ENCODE measurements at regions not wholly inside any gene's neighbourhood (a gene's known extent, or its start where the extent isn't known, plus 50 kb on each side); places are given as distances from the start of the nearest gene placed in this dataset.

- no peak for DNase-seq
- no peaks in the 10 kb centered on the region for H3K36me3 ChIP-seq (replicated peaks; ENCODE audit: control insufficient read depth, insufficient read depth, low read length)
- no peaks in the 10 kb centered on the region; the same call in 1 of the 2 replicates for H3K27me3 ChIP-seq (ENCODE audit: control insufficient read depth, insufficient read depth, low read length)
- H3K4me3 ChIP-seq (ENCODE audit: insufficient read depth, low read depth, low read length), result no peak overlapping the region
These were observed 74.6 kb downstream of the TRIM42 start for GRCh38 chr3:140752499-140752898.

GRCh38 chr3:140753865-140754754 lies 76.2 kb downstream of the TRIM42 start:
- Histone ChIP-seq H3K4me3 (ENCODE audit: insufficient read depth, low read depth, low read length) (no peak overlapping the region), H3K36me3 (replicated peaks; ENCODE audit: control insufficient read depth, insufficient read depth, low read length) (no peaks in the 10 kb centered on the region), H3K27me3 (ENCODE audit: control insufficient read depth, insufficient read depth, low read length) (no peaks in the 10 kb centered on the region; the same call in 1 of the 2 replicates)
- DNase-seq, result peak; percentile 22

- Histone ChIP-seq H3K36me3 (replicated peaks; ENCODE audit: control insufficient read depth, insufficient read depth, low read length) (no peaks in the 10 kb centered on the region), H3K4me3 (ENCODE audit: insufficient read depth, low read depth, low read length) (no peak overlapping the region), H3K27me3 (ENCODE audit: control insufficient read depth, insufficient read depth, low read length) (no peaks in the 10 kb centered on the region)
- DNase-seq, result no peak
These were observed 77.1 kb downstream of the TRIM42 start for GRCh38 chr3:140754936-140755335.

- Histone ChIP-seq H3K27me3 (ENCODE audit: control insufficient read depth, insufficient read depth, low read length) (no peaks in the 10 kb centered on the region), H3K36me3 (replicated peaks; ENCODE audit: control insufficient read depth, insufficient read depth, low read length) (no peaks in the 10 kb centered on the region), H3K4me3 (ENCODE audit: insufficient read depth, low read depth, low read length) (no peak overlapping the region)
- no peak for DNase-seq
These were observed 78.6 kb downstream of the TRIM42 start for GRCh38 chr3:140756240-140757016.

GRCh38 chr3:140758791-140759444 lies 81.1 kb downstream of the TRIM42 start:
- H3K4me3 ChIP-seq (ENCODE audit: insufficient read depth, low read depth, low read length), result no peak overlapping the region
- no peak for DNase-seq
- no peaks in the 10 kb centered on the region for H3K36me3 ChIP-seq (replicated peaks; ENCODE audit: control insufficient read depth, insufficient read depth, low read length)
- H3K27me3 ChIP-seq (ENCODE audit: control insufficient read depth, insufficient read depth, low read length), result no peaks in the 10 kb centered on the region

GRCh38 chr3:140760324-140761075 lies 82.6 kb downstream of the TRIM42 start:
- Histone ChIP-seq H3K4me3 (ENCODE audit: insufficient read depth, low read depth, low read length) (no peak overlapping the region), H3K36me3 (replicated peaks; ENCODE audit: control insufficient read depth, insufficient read depth, low read length) (no peaks in the 10 kb centered on the region), H3K27me3 (ENCODE audit: control insufficient read depth, insufficient read depth, low read length) (no peaks in the 10 kb centered on the region)
- no peak for DNase-seq

- no peak for DNase-seq
- Histone ChIP-seq H3K27me3 (ENCODE audit: control insufficient read depth, insufficient read depth, low read length) (no peaks in the 10 kb centered on the region), H3K4me3 (ENCODE audit: insufficient read depth, low read depth, low read length) (no peak overlapping the region), H3K36me3 (replicated peaks; ENCODE audit: control insufficient read depth, insufficient read depth, low read length) (no peaks in the 10 kb centered on the region)
These were observed 83.3 kb downstream of the TRIM42 start for GRCh38 chr3:140761076-140761639.

GRCh38 chr3:140762746-140763145 lies 84.9 kb downstream of the TRIM42 start:
- Histone ChIP-seq H3K36me3 (replicated peaks; ENCODE audit: control insufficient read depth, insufficient read depth, low read length) (no peaks in the 10 kb centered on the region), H3K4me3 (ENCODE audit: insufficient read depth, low read depth, low read length) (no peak overlapping the region), H3K27me3 (ENCODE audit: control insufficient read depth, insufficient read depth, low read length) (no peaks in the 10 kb centered on the region)
- DNase-seq, result no peak

- H3K27me3 ChIP-seq (ENCODE audit: control insufficient read depth, insufficient read depth, low read length), result no peaks in the 10 kb centered on the region
- H3K36me3 ChIP-seq (replicated peaks; ENCODE audit: control insufficient read depth, insufficient read depth, low read length), result no peaks in the 10 kb centered on the region
- no peak overlapping the region for H3K4me3 ChIP-seq (ENCODE audit: insufficient read depth, low read depth, low read length)
- DNase-seq, result no peak
These were observed 85.7 kb downstream of the TRIM42 start for GRCh38 chr3:140763532-140763931.

GRCh38 chr3:140765246-140765645 lies 87.4 kb downstream of the TRIM42 start:
- no peak overlapping the region for H3K4me3 ChIP-seq (ENCODE audit: insufficient read depth, low read depth, low read length)
- no peak for DNase-seq
- H3K36me3 ChIP-seq (replicated peaks; ENCODE audit: control insufficient read depth, insufficient read depth, low read length), result no peaks in the 10 kb centered on the region
- no peaks in the 10 kb centered on the region for H3K27me3 ChIP-seq (ENCODE audit: control insufficient read depth, insufficient read depth, low read length)

GRCh38 chr3:140766465-140766864 lies 88.6 kb downstream of the TRIM42 start:
- H3K36me3 ChIP-seq (replicated peaks; ENCODE audit: control insufficient read depth, insufficient read depth, low read length), result no peaks in the 10 kb centered on the region
- H3K4me3 ChIP-seq (ENCODE audit: insufficient read depth, low read depth, low read length), result no peak overlapping the region
- no peak for DNase-seq
- H3K27me3 ChIP-seq (ENCODE audit: control insufficient read depth, insufficient read depth, low read length), result no peaks in the 10 kb centered on the region

GRCh38 chr3:140767566-140767965 lies 89.7 kb downstream of the TRIM42 start:
- H3K4me3 ChIP-seq (ENCODE audit: insufficient read depth, low read depth, low read length), result no peak overlapping the region
- H3K27me3 ChIP-seq (ENCODE audit: control insufficient read depth, insufficient read depth, low read length), result no peaks in the 10 kb centered on the region
- no peak for DNase-seq
- H3K36me3 ChIP-seq (replicated peaks; ENCODE audit: control insufficient read depth, insufficient read depth, low read length), result no peaks in the 10 kb centered on the region

- no peak overlapping the region for H3K4me3 ChIP-seq (ENCODE audit: insufficient read depth, low read depth, low read length)
- H3K36me3 ChIP-seq (replicated peaks; ENCODE audit: control insufficient read depth, insufficient read depth, low read length), result no peaks in the 10 kb centered on the region
- no peak for DNase-seq
- no peaks in the 10 kb centered on the region for H3K27me3 ChIP-seq (ENCODE audit: control insufficient read depth, insufficient read depth, low read length)
These were observed 91.1 kb downstream of the TRIM42 start for GRCh38 chr3:140768941-140769340.

- H3K27me3 ChIP-seq (ENCODE audit: control insufficient read depth, insufficient read depth, low read length), result no peaks in the 10 kb centered on the region
- no peak overlapping the region for H3K4me3 ChIP-seq (ENCODE audit: insufficient read depth, low read depth, low read length)
- DNase-seq, result no peak
- no peaks in the 10 kb centered on the region for H3K36me3 ChIP-seq (replicated peaks; ENCODE audit: control insufficient read depth, insufficient read depth, low read length)
These were observed 92.1 kb downstream of the TRIM42 start for GRCh38 chr3:140769951-140770350.
